Thoracic aorta (tissue), 2 donors: ENCODE measurements at regions not wholly inside any gene's neighbourhood (a gene's known extent, or its start where the extent isn't known, plus 50 kb on each side); places are given as distances from the start of the nearest gene placed in this dataset.
"Not testable (repeated sequence)": the region's sequence is repeated elsewhere in the genome, so short reads cannot be mapped to it uniquely, and the experiment has no call there.

Experiments
- ATAC-seq: fragments of 150-250 bp; one replicate; pipeline ENCODE4 v1.8.0; 2017; ENCODE audit warnings: low read depth; ENCODE audit not compliant: insufficient number of reproducible peaks, low FRiP score
- DNase-seq: peaks from one replicate; pipeline ENCODE4 v3.0.0-alpha.2; 2020; ENCODE audit warnings: low spot score
- H3K27ac ChIP-seq, 2 donors: fragments of 200-600 bp; sonication (generic); 1 replicate in 1 of 2; 2 replicates in 1 of 2; pipeline ENCODE4 v1.5.1; 2016; ENCODE audit warnings: mild to moderate bottlenecking in 2 of 2, moderate library complexity in 2 of 2
- H3K27me3 ChIP-seq: fragments of 200-600 bp; sonication (generic); replicated peaks from 2 replicates; pipeline ENCODE4 v1.6.0; 2016; ENCODE audit warnings: mild to moderate bottlenecking; ENCODE audit not compliant: insufficient read depth
- H3K36me3 ChIP-seq: fragments of 200-600 bp; sonication (generic); one replicate; pipeline ENCODE4 v1.5.1; 2016
- H3K4me1 ChIP-seq, 2 donors: fragments of 200-600 bp; sonication (generic); 1 replicate in 1 of 2; 2 replicates in 1 of 2; pipeline versions ENCODE4 v1.5.1 to v1.6.0; 2016; ENCODE audit warnings: low read depth in 2 of 2, mild to moderate bottlenecking in 1 of 2; ENCODE audit not compliant: control insufficient read depth in 1 of 2
- H3K4me3 ChIP-seq: fragments of 200-600 bp; sonication (generic); 2 replicates; pipeline ENCODE4 v1.5.1; 2016; ENCODE audit warnings: mild to moderate bottlenecking
- H3K9me3 ChIP-seq: fragments of 200-600 bp; sonication (generic); 2 replicates; pipeline ENCODE4 v1.5.1; 2016
- CTCF ChIP-seq: fragments of 200-600 bp; sonication (generic); IDR thresholded peaks from one replicate; pipeline ENCODE4 v1.5.1; 2019; ENCODE audit warnings: antibody characterized with exemption

GRCh38 chr10:117432866-117433265 is 57.6 kb upstream of the PDZD8 start:
- ATAC-seq (no peak), DNase-seq (no peak)
- no peaks in the 10 kb centered on the region for H3K9me3 ChIP-seq
- no peak overlapping the region for H3K4me3 ChIP-seq
- H3K4me1 ChIP-seq: no peaks in the 10 kb centered on the region
- no peaks in the 10 kb centered on the region for H3K36me3 ChIP-seq
- TF ChIP-seq CTCF: no peak
- no peaks in the 10 kb centered on the region for H3K27me3 ChIP-seq
- H3K27ac ChIP-seq: no peak overlapping the region

GRCh38 chr10:117431160-117431559 is 55.9 kb upstream of the PDZD8 start:
- no peak for DNase-seq
- TF ChIP-seq CTCF: no peak

GRCh38 chr10:117430535-117430934 is 55.3 kb upstream of the PDZD8 start:
- not testable (repeated sequence) for DNase-seq, ATAC-seq

More at GRCh38 chr10:117431160-117431559, 55.9 kb upstream of the PDZD8 start:
- no peaks in the 10 kb centered on the region for H3K36me3 ChIP-seq
- H3K27me3 ChIP-seq: no peaks in the 10 kb centered on the region
- no peaks in the 10 kb centered on the region for H3K9me3 ChIP-seq
- no peak for ATAC-seq
- no peak overlapping the region for H3K4me3 ChIP-seq
- no peak overlapping the region for H3K27ac ChIP-seq
- no peaks in the 10 kb centered on the region for H3K4me1 ChIP-seq

GRCh38 chr10:117429643-117430265 is 54.5 kb upstream of the PDZD8 start:
- Histone ChIP-seq H3K4me1 (no peaks in the 10 kb centered on the region), H3K27me3 (no peaks in the 10 kb centered on the region), H3K4me3 (no peak overlapping the region), H3K27ac (no peak overlapping the region), H3K36me3 (no peaks in the 10 kb centered on the region), H3K9me3 (no peaks in the 10 kb centered on the region)
- TF ChIP-seq CTCF: no peak
- DNase-seq: no peak
- no peak for ATAC-seq

More at GRCh38 chr10:117430535-117430934, 55.3 kb upstream of the PDZD8 start:
- H3K9me3 ChIP-seq, H3K36me3 ChIP-seq, H3K4me3 ChIP-seq, H3K27me3 ChIP-seq, H3K4me1 ChIP-seq, H3K27ac ChIP-seq: not testable (repeated sequence)

GRCh38 chr10:117427356-117427755 is 52.1 kb upstream of the PDZD8 start:
- ATAC-seq (no peak), DNase-seq (no peak)
- Histone ChIP-seq H3K4me1 (no peaks in the 10 kb centered on the region), H3K27me3 (no peaks in the 10 kb centered on the region), H3K9me3 (no peaks in the 10 kb centered on the region), H3K27ac (no peak overlapping the region), H3K4me3 (no peak overlapping the region), H3K36me3 (no peaks in the 10 kb centered on the region)
- TF ChIP-seq CTCF: no peak

GRCh38 chr10:117425974-117426566 is 50.8 kb upstream of the PDZD8 start:
- no peak overlapping the region for H3K4me3 ChIP-seq

More at GRCh38 chr10:117425974-117426566, 50.8 kb upstream of the PDZD8 start:
- no peak for DNase-seq
- no peak overlapping the region for H3K27ac ChIP-seq
- no peaks in the 10 kb centered on the region for H3K36me3 ChIP-seq
- no peaks in the 10 kb centered on the region for H3K27me3 ChIP-seq
- ATAC-seq: no peak
- TF ChIP-seq CTCF: no peak
- no peaks in the 10 kb centered on the region for H3K4me1 ChIP-seq
- H3K9me3 ChIP-seq: no peaks in the 10 kb centered on the region
